IPS DF 4.7 (cell line): ENCODE measurements at regions not wholly inside any gene's neighbourhood (a gene's known extent, or its start where the extent isn't known, plus 50 kb on each side); places are given as distances from the start of the nearest gene placed in this dataset.

Experiments
- DNase-seq: peaks from one replicate; pipeline ENCODE4 v3.0.0-alpha.2; 2013; ENCODE audit warnings: low spot score; ENCODE audit errors: extremely low read depth

GRCh38 chr9:82153032-82153431 lies 164.5 kb downstream of the SPATA31D1 start:
- DNase-seq, result no peak

- DNase-seq, result no peak
Observed at GRCh38 chr9:82154573-82154972, 166.0 kb downstream of the SPATA31D1 start.

- no peak for DNase-seq
Observed at GRCh38 chr9:82161876-82162275, 173.3 kb downstream of the SPATA31D1 start.

GRCh38 chr9:82164159-82164558 lies 175.6 kb downstream of the SPATA31D1 start:
- DNase-seq, result no peak

GRCh38 chr9:82167296-82167695 lies 178.7 kb downstream of the SPATA31D1 start:
- no peak for DNase-seq

- no peak for DNase-seq
Observed at GRCh38 chr9:82168585-82168984, 180.0 kb downstream of the SPATA31D1 start.

GRCh38 chr9:82170866-82171265 lies 182.3 kb downstream of the SPATA31D1 start:
- DNase-seq, result no peak

- no peak for DNase-seq
Observed at GRCh38 chr9:82171271-82171670, 182.7 kb downstream of the SPATA31D1 start.

- DNase-seq, result no peak
Observed at GRCh38 chr9:82180711-82181110, 192.1 kb downstream of the SPATA31D1 start.

GRCh38 chr9:82183181-82183860 lies 194.7 kb downstream of the SPATA31D1 start:
- DNase-seq, result no peak

- no peak for DNase-seq
Observed at GRCh38 chr9:82184524-82184923, 196.0 kb downstream of the SPATA31D1 start.

- DNase-seq, result no peak
Observed at GRCh38 chr9:82188817-82189216, 200.2 kb downstream of the SPATA31D1 start.

- no peak for DNase-seq
Observed at GRCh38 chr9:82191082-82191770, 202.7 kb downstream of the SPATA31D1 start.

- no peak for DNase-seq
Observed at GRCh38 chr9:82192211-82192610, 203.6 kb downstream of the SPATA31D1 start.

GRCh38 chr9:82196622-82197441 lies 208.3 kb downstream of the SPATA31D1 start:
- no peak for DNase-seq

GRCh38 chr9:82201196-82201595 lies 212.6 kb downstream of the SPATA31D1 start:
- no peak for DNase-seq

- DNase-seq, result no peak
Observed at GRCh38 chr9:82202808-82203207, 214.2 kb downstream of the SPATA31D1 start.

GRCh38 chr9:82206490-82206889 lies 217.9 kb downstream of the SPATA31D1 start:
- no peak for DNase-seq

- DNase-seq, result no peak
Observed at GRCh38 chr9:82206946-82207345, 218.4 kb downstream of the SPATA31D1 start.

- DNase-seq, result no peak
Observed at GRCh38 chr9:82208741-82209450, 220.3 kb downstream of the SPATA31D1 start.

GRCh38 chr9:82209797-82210470 lies 221.4 kb downstream of the SPATA31D1 start:
- no peak for DNase-seq
